Uterus (tissue), 3 donors: ENCODE measurements at regions not wholly inside any gene's neighbourhood (a gene's known extent, or its start where the extent isn't known, plus 50 kb on each side); places are given as distances from the start of the nearest gene placed in this dataset.

Experiments used
- DNase-seq, 2 donors: peaks; one replicate each; pipeline ENCODE4 v3.0.0-alpha.2; 2019 to 2020
- H3K27ac ChIP-seq, 2 donors: fragments of 200-600 bp; sonication (generic); 1 replicate in 1 of 2; 2 replicates in 1 of 2; pipeline ENCODE4 v1.5.1; 2016 to 2018
- H3K27me3 ChIP-seq, 2 donors: fragments of 200-600 bp; sonication (generic); one replicate each; pipeline ENCODE4 v1.5.1; 2018 to 2019; ENCODE audit warnings: control low read depth in 1 of 2
- H3K36me3 ChIP-seq, 2 donors: fragments of 200-600 bp; sonication (generic); one replicate each; pipeline ENCODE4 v1.5.1; 2019; ENCODE audit warnings: control low read depth in 1 of 2
- H3K4me1 ChIP-seq, 2 donors: fragments of 200-600 bp; sonication (generic); one replicate each; pipeline ENCODE4 v1.5.1; 2018 to 2019; ENCODE audit warnings: control low read depth in 1 of 2
- H3K4me3 ChIP-seq, 2 donors: fragments of 200-600 bp; sonication (generic); 1 replicate in 1 of 2; 2 replicates in 1 of 2; pipeline ENCODE4 v1.5.1; 2018 to 2019; ENCODE audit warnings: mild to moderate bottlenecking in 1 of 2
- H3K9me3 ChIP-seq, 2 donors: fragments of 200-600 bp; sonication (generic); one replicate each; pipeline ENCODE4 v1.5.1; 2019; ENCODE audit warnings: control low read depth in 1 of 2
- POLR2A ChIP-seq, 2 donors: fragments of 450-650 bp; IDR thresholded peaks; one replicate each; pipeline ENCODE4 v1.6.1; 2016; ENCODE audit warnings: antibody characterized with exemption in 2 of 2, mild to moderate bottlenecking in 1 of 2, moderate library complexity in 1 of 2
- intact Hi-C: fragments of 100-400 bp; cut with DNase I; formaldehyde crosslinking; loops from one replicate; pipeline ENCODE4 v1.15.1; 2023; ENCODE audit warnings: low total_unique reads
- TF ChIP-seq, protein P1 (sequence below), 4 experiments: fragments of 200-600 bp in 2 of 4; fragments of 450-650 bp in 2 of 4; sonication (generic) in 2 of 4; IDR thresholded peaks; one replicate each; pipeline ENCODE4 v1.5.1; 2016 to 2019; ENCODE audit warnings: antibody characterized with exemption in 4 of 4, mild to moderate bottlenecking in 2 of 4, moderate library complexity in 1 of 4
- donor health status: DM: yes; HTN: yes; CAD: no.

DNA sequence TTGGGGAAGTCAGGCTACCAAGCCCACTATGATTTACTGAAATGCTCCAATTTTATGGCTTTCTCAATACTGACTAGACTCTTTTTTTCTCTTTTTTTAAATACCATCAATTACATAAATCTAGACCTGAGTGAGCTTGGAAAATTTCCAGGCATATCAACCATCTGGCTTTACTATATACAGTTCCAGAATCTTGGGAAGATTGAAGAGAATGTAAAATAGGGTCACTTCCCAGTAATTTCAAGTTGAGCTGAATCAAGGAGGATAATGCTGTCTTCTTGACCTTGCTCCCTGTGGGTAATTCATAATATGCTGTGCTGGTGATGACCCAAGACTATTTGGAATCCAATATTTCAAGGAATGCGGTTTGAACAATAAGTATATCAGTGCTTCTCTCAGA is 108.1 kb downstream of the MAP3K21 start:
- intact Hi-C loops = no loop called here
- no peak for DNase-seq

DNA sequence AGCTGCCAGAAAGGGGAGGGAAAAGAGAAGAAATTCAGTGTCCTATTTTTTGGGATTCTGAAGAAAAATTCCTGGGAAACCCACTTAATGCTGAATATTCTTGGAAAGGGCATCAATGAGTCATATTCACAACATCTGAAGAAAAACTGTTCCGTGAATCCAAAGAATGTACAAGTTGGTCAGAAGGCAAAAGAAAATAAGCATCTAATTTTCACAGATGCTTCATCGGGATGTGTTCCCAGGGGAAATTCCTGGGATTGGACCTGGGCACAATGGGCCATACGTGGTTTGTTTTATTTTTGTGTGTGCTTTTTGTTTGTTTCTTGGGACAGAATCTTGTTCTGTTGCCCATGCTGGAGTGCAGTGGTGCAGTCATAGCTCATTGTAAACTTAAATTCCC is 112.2 kb downstream of the MAP3K21 start:
- H3K4me3 ChIP-seq = no peak overlapping the region
- intact Hi-C loops = loop anchor here (10.0 kb wide), 1 partner anchor 355 kb away; no protein-coding TSS in a partner anchor
- H3K36me3 ChIP-seq = no peaks in the 10 kb centered on the region
- no peak for TF ChIP-seq POLR2A (IDR thresholded peaks at IDR 0.05)
- TF ChIP-seq, protein P1, sequence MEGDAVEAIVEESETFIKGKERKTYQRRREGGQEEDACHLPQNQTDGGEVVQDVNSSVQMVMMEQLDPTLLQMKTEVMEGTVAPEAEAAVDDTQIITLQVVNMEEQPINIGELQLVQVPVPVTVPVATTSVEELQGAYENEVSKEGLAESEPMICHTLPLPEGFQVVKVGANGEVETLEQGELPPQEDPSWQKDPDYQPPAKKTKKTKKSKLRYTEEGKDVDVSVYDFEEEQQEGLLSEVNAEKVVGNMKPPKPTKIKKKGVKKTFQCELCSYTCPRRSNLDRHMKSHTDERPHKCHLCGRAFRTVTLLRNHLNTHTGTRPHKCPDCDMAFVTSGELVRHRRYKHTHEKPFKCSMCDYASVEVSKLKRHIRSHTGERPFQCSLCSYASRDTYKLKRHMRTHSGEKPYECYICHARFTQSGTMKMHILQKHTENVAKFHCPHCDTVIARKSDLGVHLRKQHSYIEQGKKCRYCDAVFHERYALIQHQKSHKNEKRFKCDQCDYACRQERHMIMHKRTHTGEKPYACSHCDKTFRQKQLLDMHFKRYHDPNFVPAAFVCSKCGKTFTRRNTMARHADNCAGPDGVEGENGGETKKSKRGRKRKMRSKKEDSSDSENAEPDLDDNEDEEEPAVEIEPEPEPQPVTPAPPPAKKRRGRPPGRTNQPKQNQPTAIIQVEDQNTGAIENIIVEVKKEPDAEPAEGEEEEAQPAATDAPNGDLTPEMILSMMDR (IDR thresholded peaks at IDR 0.05) = no peak
- H3K9me3 ChIP-seq = no peaks in the 10 kb centered on the region
- H3K27ac ChIP-seq = no peak overlapping the region
- no peak for DNase-seq
- no peaks in the 10 kb centered on the region for H3K27me3 ChIP-seq
- H3K4me1 ChIP-seq = no peaks in the 10 kb centered on the region

More for the DNA sequence above, 108.1 kb downstream of the MAP3K21 start:
- Histone ChIP-seq H3K27me3 (no peaks in the 10 kb centered on the region), H3K27ac (no peak overlapping the region), H3K4me1 (no peaks in the 10 kb centered on the region), H3K4me3 (no peak overlapping the region), H3K9me3 (no peaks in the 10 kb centered on the region), H3K36me3 (no peaks in the 10 kb centered on the region)
- TF ChIP-seq, protein P1 (IDR thresholded peaks at IDR 0.05) = no peak
- TF ChIP-seq POLR2A (IDR thresholded peaks at IDR 0.05) = no peak

DNA sequence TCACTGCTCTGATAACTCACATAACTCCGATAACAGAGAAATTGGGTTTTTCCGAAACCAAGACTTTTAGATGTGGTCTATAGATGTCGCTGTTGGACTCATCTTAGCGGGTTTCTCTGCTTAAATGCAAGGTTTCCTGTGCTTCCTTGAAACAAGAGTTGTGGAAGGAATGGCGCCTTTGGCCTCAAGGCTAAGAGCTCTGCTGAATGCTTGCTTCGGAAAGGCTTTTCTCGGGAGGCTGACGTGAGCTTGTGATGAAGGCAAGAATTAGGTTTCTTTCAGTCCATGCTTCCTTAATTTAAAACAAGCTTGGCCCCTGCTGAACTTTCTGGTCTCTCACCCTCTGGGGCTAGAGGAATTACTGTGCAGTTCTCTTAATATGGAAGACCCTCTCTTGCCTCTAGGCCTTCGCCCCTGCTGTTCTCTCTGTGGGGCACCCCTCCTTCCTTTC is 113.5 kb downstream of the MAP3K21 start:
- Histone ChIP-seq H3K27ac (peak overlapping the region; percentile 2 to 38), H3K4me1 (no peaks in the 10 kb centered on the region), H3K36me3 (no peaks in the 10 kb centered on the region), H3K4me3 (no peak overlapping the region), H3K9me3 (no peaks in the 10 kb centered on the region), H3K27me3 (no peaks in the 10 kb centered on the region)
- TF ChIP-seq, protein P1 (IDR thresholded peaks at IDR 0.05) = peak; percentile 61 to 65 (median 62)
- TF ChIP-seq POLR2A (IDR thresholded peaks at IDR 0.05) = no peak
- intact Hi-C loops = loop anchor here (10.0 kb wide), 1 partner anchor 354 kb away; no protein-coding TSS in a partner anchor
- DNase-seq = no peak

DNA sequence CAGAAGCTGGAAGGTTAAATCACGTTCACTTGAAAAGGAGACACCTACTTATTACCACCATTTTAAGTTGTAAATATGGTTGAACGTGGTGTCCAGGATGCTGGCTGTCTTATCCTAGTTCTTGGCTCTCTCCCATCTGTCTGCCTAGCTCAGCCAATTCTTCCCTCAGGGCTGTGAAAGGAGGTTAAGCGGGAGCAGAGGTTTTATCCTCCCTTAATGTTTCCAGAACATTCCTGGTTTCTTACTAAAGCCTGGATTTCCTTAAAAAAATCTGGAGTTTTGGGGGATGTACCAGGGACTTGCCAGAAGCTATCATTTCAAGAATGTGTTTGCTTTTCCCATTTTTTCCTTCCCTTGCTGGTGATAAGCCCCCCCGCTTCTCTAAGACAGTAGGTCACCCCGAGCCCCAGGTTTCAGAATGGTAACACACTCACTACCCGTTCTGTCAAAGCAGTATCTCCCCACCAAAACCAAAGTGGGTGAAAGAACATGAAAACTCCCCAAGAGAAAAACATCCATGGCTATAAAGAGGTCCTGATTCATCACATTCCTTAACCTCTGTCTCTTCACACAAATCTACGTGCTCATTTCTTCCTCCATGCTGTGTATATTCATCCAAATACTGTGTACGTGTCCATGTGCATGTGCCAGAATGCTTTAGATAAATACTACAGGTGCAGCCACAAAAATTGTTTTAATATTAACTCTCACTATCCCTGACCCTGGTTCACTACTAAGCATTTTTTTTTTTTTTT is 114.7 kb downstream of the MAP3K21 start:
- intact Hi-C loops = loop anchor here (10.0 kb wide), 1 partner anchor 353 kb away; no protein-coding TSS in a partner anchor
- Histone ChIP-seq H3K27ac (peak overlapping the region in 1 of 2 donors; percentile 38), H3K9me3 (no peaks in the 10 kb centered on the region), H3K36me3 (no peaks in the 10 kb centered on the region), H3K27me3 (no peaks in the 10 kb centered on the region), H3K4me3 (no peak overlapping the region), H3K4me1 (no peaks in the 10 kb centered on the region)
- peak in 1 of 2 donors; percentile 45 for DNase-seq
- TF ChIP-seq POLR2A (IDR thresholded peaks at IDR 0.05) = no peak
- TF ChIP-seq, protein P1 (IDR thresholded peaks at IDR 0.05) = no peak

DNA sequence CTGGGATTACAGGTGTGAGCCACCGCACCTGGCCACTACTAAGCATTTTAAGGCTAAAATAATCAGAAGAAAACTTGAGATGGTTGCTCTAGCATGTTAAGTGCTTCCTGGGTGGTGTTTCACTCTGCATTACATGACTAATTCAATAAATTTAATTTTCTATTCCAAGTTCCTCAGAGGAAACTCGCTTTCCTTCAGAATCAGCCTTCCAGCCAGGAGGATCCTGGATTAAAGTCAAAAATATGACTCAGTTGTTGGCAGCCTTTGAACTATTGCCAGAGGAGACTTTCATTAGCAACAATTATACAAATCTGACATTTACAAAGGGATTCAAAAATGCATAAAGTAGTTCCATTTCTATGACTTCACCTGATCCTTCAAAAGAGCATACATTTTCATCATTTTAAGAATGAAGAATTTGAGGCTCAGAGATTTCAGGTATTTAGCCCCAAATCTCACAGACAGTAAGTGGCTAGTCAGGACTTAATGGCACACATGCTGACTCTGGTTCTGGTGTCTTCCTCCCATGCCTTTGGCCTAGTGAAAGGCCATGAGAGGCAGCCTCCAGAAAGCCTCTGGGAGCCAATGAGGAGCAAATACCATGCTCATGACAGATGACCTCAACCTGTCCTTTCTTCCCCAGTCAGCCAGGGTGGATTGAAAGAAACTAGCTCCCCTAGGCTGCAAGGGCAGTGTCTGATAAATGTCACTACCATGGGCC is 115.7 kb downstream of the MAP3K21 start:
- no peaks in the 10 kb centered on the region for H3K36me3 ChIP-seq
- intact Hi-C loops = loop anchor here (10.0 kb wide), 1 partner anchor 352 kb away; no protein-coding TSS in a partner anchor
- H3K4me3 ChIP-seq = no peak overlapping the region
- H3K27ac ChIP-seq = peak overlapping the region in 1 of 2 donors; percentile 30
- TF ChIP-seq, protein P1 (IDR thresholded peaks at IDR 0.05) = no peak
- no peak for TF ChIP-seq POLR2A (IDR thresholded peaks at IDR 0.05)
- no peak for DNase-seq
- H3K27me3 ChIP-seq = no peaks in the 10 kb centered on the region
- H3K9me3 ChIP-seq = no peaks in the 10 kb centered on the region
- no peaks in the 10 kb centered on the region for H3K4me1 ChIP-seq
